HG03520 (cell line): ENCODE measurements at regions not wholly inside any gene's neighbourhood (a gene's known extent, or its start where the extent isn't known, plus 50 kb on each side); places are given as distances from the start of the nearest gene placed in this dataset.

Experiments
- ATAC-seq: cut with Tn5 transposase; IDR thresholded peaks from one replicate; pipeline ENCODE4 v1.9.1; 2021; ENCODE audit warnings: mild to moderate bottlenecking, moderate library complexity; ENCODE audit not compliant: unreplicated experiment

GRCh38 chr4:104766676-104767075 lies 272.0 kb upstream of the CXXC4 start:
- ATAC-seq: no peak

GRCh38 chr4:104772849-104773248 lies 278.2 kb upstream of the CXXC4 start:
- ATAC-seq: peak; percentile 70

GRCh38 chr4:104795264-104795939 lies 300.7 kb upstream of the CXXC4 start:
- no peak for ATAC-seq

- ATAC-seq: no peak
These were observed 317.0 kb upstream of the CXXC4 start for GRCh38 chr4:104811727-104812126.

GRCh38 chr4:104815665-104816064 lies 321.0 kb upstream of the CXXC4 start:
- ATAC-seq: peak; percentile 87

- no peak for ATAC-seq
These were observed 323.9 kb upstream of the CXXC4 start for GRCh38 chr4:104818579-104818978.

- no peak for ATAC-seq
These were observed 320.5 kb upstream of the TET2 start for GRCh38 chr4:104826171-104826570.

- no peak for ATAC-seq
These were observed 316.9 kb upstream of the TET2 start for GRCh38 chr4:104829761-104830160.

GRCh38 chr4:104848597-104849225 lies 298.0 kb upstream of the TET2 start:
- no peak for ATAC-seq

- no peak for ATAC-seq
These were observed 287.0 kb upstream of the TET2 start for GRCh38 chr4:104859601-104860237.

- peak; percentile 63 for ATAC-seq
These were observed 286.2 kb upstream of the TET2 start for GRCh38 chr4:104860238-104861123.

GRCh38 chr4:104866809-104867208 lies 279.9 kb upstream of the TET2 start:
- ATAC-seq: no peak

GRCh38 chr4:104868533-104868932 lies 278.1 kb upstream of the TET2 start:
- no peak for ATAC-seq

- peak; percentile 88 for ATAC-seq
These were observed 277.7 kb upstream of the TET2 start for GRCh38 chr4:104868958-104869357.

- ATAC-seq: no peak
These were observed 276.8 kb upstream of the TET2 start for GRCh38 chr4:104869831-104870230.

GRCh38 chr4:104870495-104871233 lies 276.0 kb upstream of the TET2 start:
- no peak for ATAC-seq

GRCh38 chr4:104878936-104879335 lies 267.7 kb upstream of the TET2 start:
- no peak for ATAC-seq

GRCh38 chr4:104879367-104879766 lies 267.3 kb upstream of the TET2 start:
- ATAC-seq: peak; percentile 57

- ATAC-seq: no peak
These were observed 266.8 kb upstream of the TET2 start for GRCh38 chr4:104879854-104880253.

GRCh38 chr4:104881136-104881886 lies 265.4 kb upstream of the TET2 start:
- ATAC-seq: no peak
